GM18511 (cell line): ENCODE measurements at regions not wholly inside any gene's neighbourhood (a gene's known extent, or its start where the extent isn't known, plus 50 kb on each side); places are given as distances from the start of the nearest gene placed in this dataset.
"Not testable (repeated sequence)": the region's sequence is repeated elsewhere in the genome, so short reads cannot be mapped to it uniquely, and the experiment has no call there.

Experiments
- ATAC-seq: cut with Tn5 transposase; IDR thresholded peaks from one replicate; pipeline ENCODE4 v1.9.1; 2021; ENCODE audit warnings: mild to moderate bottlenecking, moderate library complexity; ENCODE audit not compliant: unreplicated experiment

GRCh38 chr7:26084418-26084817 lies 67.6 kb upstream of the NFE2L3 start:
- ATAC-seq: no peak

DNA sequence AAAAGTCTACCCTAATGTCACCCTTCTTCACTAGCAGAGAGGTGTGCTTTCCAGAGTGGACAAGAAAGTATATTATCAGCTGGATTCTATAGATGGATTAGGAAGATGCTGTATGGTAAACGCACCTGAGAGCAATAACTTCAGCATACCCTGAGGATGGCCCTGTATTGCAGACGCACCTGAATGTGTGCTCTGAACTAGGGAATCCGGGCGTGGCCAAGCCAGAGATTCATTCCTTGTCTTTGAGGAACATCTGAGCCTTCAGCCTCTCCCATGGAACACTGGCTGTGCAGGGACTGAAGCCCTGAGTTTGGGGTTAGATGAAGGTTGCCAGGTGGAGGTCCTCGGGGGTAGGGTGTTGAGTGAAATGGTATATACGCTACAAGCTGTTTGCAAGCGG lies 66.2 kb upstream of the NFE2L3 start:
- no peak for ATAC-seq

GRCh38 chr7:26087321-26088091 lies 64.5 kb upstream of the NFE2L3 start:
- no peak for ATAC-seq

GRCh38 chr7:26089469-26089868 lies 62.5 kb upstream of the NFE2L3 start:
- ATAC-seq: not testable (repeated sequence)

GRCh38 chr7:26090927-26091519 lies 61.0 kb upstream of the NFE2L3 start:
- ATAC-seq: no peak

- ATAC-seq: no peak
Observed at GRCh38 chr7:26091933-26092332, 60.1 kb upstream of the NFE2L3 start.

- ATAC-seq: no peak
Observed at GRCh38 chr7:26093023-26093422, 59.0 kb upstream of the NFE2L3 start.

GRCh38 chr7:26096136-26096535 lies 55.9 kb upstream of the NFE2L3 start:
- ATAC-seq: no peak

GRCh38 chr7:26097837-26098668 lies 53.9 kb upstream of the NFE2L3 start:
- no peak for ATAC-seq

DNA sequence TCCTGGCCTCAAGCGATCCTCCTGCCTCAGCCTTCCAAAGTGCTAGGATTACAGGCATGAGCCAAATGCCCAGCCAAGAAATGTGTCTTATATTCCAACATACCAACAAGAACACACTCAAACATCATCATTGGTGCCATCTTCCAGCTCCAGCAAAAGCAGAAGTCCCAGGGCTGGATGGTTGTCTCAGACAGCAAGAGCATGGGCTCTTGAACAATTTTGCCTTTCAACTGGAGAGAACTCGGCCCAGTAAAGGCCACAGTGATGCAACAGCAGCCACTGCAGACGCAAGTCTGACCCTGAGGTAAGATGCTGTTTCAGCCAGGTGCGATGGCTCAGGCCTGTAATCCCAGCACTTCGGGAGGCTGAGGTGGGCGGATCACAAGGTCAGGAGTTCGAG lies 52.8 kb upstream of the NFE2L3 start:
- ATAC-seq: no peak

DNA sequence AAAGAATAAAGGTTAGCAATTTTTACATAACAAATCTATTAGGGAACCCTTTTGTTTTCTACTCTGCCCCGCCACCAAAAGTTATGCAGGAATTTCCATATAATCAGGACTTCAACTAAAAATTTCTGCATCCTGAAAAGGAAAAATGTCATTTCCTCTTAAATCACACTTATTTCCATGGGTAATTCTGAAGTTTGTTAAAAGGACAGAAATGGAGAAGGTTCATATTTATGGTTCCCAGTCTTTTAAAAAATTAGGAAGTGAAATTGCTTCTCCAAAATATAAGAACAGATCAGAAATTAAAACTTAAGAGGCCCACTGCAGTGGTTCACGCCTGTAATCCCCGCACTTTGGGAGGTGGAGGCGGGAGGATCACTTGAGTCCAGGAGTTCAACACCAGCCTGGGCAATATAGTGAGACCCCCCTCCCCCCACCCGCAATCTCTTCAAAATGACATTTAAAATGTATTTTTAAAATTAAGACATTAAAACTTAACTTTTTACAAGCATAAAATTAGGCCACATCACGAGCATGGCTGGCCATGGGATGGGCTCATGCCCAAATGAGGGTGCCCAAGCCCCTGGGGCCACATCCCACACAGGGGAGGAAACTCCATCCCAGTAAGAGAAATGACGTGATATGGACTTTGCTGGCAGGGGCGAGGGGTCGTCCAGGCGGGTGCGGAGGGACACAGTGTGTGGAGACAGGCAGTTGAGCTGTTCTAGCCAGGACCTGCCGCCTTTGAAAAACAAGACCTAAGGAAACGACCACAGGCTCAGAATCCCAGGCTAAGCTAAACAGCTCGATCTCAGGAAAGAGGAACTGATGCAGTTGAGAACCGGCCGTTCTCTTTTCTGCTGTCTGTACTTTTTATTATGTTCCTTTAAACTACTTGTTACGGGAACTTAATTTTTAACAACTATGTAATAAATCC lies 51.3 kb upstream of the NFE2L3 start:
- ATAC-seq: no peak

- no peak for ATAC-seq
Observed at GRCh38 chr7:26101361-26102151, 50.4 kb upstream of the NFE2L3 start.

GRCh38 chr7:26102176-26102575 lies 49.8 kb upstream of the NFE2L3 start:
- no peak for ATAC-seq
